K562 (cell line): ENCODE measurements at regions not wholly inside any gene's neighbourhood (a gene's known extent, or its start where the extent isn't known, plus 50 kb on each side); places are given as distances from the start of the nearest gene placed in this dataset.

Experiments
- ARID1B ChIP-seq: fragments of 450-650 bp; IDR thresholded peaks from 2 replicates; pipeline ENCODE4 v1.6.1; 2016; ENCODE audit warnings: antibody characterized with exemption, mild to moderate bottlenecking, inconsistent platforms
- CTBP1 ChIP-seq: fragments of 450-650 bp; IDR thresholded peaks from 2 replicates; pipeline ENCODE4 v1.6.1; 2016; ENCODE audit warnings: borderline replicate concordance
- DACH1 ChIP-seq: fragments of 450-650 bp; IDR thresholded peaks from 2 replicates; pipeline ENCODE4 v1.6.1; 2018; ENCODE audit not compliant: partially characterized antibody
- NCOR1 ChIP-seq: fragments of 450-650 bp; IDR thresholded peaks from 2 replicates; pipeline ENCODE4 v1.6.1; 2016; ENCODE audit warnings: mild to moderate bottlenecking, moderate library complexity
- TCF3 ChIP-seq: sonication (generic); formaldehyde crosslinking; IDR thresholded peaks from 2 replicates; pipeline ENCODE4 v1.4.0; 2020; ENCODE audit warnings: mild to moderate bottlenecking, missing genetic modification reagents
- TRIM24 ChIP-seq, 2 experiments: fragments of 450-650 bp; IDR thresholded peaks; 2 replicates each; pipeline ENCODE4 v1.6.1; 2016
- ZFX ChIP-seq: sonication (generic); formaldehyde crosslinking; IDR thresholded peaks from 2 replicates; pipeline ENCODE4 v1.8.0; 2022; ENCODE audit warnings: mild to moderate bottlenecking, missing genetic modification reagents, moderate library complexity
- ZNF507 ChIP-seq: conservative IDR thresholded peaks from 2 replicates; pipeline ENCODE4 v1.6.1; 2017; ENCODE audit warnings: missing genetic modification characterization, missing compliant biosample characterization
- TF ChIP-seq, protein P1 (sequence below): sonication (generic); formaldehyde crosslinking; IDR thresholded peaks from 2 replicates; pipeline ENCODE4 v1.8.0; 2022; ENCODE audit warnings: missing genetic modification reagents, mild to moderate bottlenecking, moderate library complexity, borderline replicate concordance
- TF ChIP-seq, protein P2 (sequence below), 2 experiments: fragments of 450-650 bp; formaldehyde crosslinking in 1 of 2; IDR thresholded peaks; 2 replicates each; pipeline versions ENCODE4 v1.4.0 to v1.6.1; 2014 to 2020; ENCODE audit warnings: mild to moderate bottlenecking in 2 of 2, borderline replicate concordance in 1 of 2, low read depth in 1 of 2
- TF ChIP-seq, protein P3 (sequence below): conservative IDR thresholded peaks from 2 replicates; pipeline ENCODE4 v1.6.1; 2011; ENCODE audit warnings: low read depth, mild to moderate bottlenecking, low read length; ENCODE audit not compliant: control insufficient read depth
- TF ChIP-seq, protein P4 (sequence below): sonication (generic); formaldehyde crosslinking; IDR thresholded peaks from 2 replicates; pipeline ENCODE4 v1.8.0; 2022; ENCODE audit warnings: mild to moderate bottlenecking, missing genetic modification reagents
- TF ChIP-seq, protein P5 (sequence below): sonication (generic); formaldehyde crosslinking; IDR thresholded peaks from 2 replicates; pipeline ENCODE4 v1.8.1; 2023; ENCODE audit warnings: mild to moderate bottlenecking, missing genetic modification reagents, moderate library complexity

DNA sequence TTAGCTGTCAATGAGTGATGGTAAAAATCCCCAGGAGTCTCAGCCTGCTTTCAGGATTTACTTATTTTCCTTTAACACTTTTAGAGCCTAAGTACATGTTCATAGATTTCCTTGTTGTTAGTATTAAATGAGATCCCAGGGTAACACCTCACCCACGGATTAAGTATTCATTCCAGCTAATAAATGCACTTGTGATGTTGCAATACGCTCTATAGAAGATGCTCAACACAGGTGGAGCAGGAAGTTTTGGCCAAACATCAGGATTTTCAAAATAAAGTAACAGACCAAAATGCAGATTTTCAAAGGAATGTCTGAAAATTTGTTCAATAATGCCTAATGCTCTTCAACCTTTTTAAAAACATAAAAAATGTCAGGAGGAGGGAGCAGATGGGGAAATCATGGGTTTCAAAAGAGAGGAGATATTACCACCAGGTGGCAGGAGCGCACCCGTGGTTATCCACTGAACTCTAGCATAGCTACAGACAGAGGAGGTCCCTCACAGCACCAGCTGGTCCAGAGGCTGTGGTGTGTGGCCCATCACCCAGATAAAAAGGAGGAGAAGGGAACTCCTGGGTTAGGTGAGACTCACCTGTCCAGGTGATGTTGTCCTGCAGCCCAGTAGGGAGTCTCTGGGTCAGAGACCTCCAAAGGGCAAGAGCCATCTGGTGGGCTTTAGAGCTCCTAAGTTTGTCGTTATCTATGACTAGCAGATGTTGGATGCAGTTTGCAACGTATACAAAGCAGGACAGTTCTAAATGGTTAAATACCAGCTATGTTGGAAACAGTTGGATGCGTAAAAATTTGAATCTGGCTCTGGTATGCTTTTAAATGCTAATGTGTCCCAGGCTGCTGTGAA, 1158.4 kb upstream of the TMEM132C start (continued):
- peak; percentile 68 for TF ChIP-seq ARID1B
- TF ChIP-seq, protein P1, sequence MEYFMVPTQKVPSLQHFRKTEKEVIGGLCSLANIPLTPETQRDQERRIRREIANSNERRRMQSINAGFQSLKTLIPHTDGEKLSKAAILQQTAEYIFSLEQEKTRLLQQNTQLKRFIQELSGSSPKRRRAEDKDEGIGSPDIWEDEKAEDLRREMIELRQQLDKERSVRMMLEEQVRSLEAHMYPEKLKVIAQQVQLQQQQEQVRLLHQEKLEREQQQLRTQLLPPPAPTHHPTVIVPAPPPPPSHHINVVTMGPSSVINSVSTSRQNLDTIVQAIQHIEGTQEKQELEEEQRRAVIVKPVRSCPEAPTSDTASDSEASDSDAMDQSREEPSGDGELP (CRISPR knock-in tag), result peak; percentile 83; the same call in 1 of the 2 replicates
- TF ChIP-seq NCOR1, result peak; percentile 5; the same call in 1 of the 2 replicates
- peak; percentile 70 for TF ChIP-seq TCF3 (CRISPR knock-in tag)
- TF ChIP-seq DACH1, result peak; percentile 63
- TF ChIP-seq, protein P2, sequence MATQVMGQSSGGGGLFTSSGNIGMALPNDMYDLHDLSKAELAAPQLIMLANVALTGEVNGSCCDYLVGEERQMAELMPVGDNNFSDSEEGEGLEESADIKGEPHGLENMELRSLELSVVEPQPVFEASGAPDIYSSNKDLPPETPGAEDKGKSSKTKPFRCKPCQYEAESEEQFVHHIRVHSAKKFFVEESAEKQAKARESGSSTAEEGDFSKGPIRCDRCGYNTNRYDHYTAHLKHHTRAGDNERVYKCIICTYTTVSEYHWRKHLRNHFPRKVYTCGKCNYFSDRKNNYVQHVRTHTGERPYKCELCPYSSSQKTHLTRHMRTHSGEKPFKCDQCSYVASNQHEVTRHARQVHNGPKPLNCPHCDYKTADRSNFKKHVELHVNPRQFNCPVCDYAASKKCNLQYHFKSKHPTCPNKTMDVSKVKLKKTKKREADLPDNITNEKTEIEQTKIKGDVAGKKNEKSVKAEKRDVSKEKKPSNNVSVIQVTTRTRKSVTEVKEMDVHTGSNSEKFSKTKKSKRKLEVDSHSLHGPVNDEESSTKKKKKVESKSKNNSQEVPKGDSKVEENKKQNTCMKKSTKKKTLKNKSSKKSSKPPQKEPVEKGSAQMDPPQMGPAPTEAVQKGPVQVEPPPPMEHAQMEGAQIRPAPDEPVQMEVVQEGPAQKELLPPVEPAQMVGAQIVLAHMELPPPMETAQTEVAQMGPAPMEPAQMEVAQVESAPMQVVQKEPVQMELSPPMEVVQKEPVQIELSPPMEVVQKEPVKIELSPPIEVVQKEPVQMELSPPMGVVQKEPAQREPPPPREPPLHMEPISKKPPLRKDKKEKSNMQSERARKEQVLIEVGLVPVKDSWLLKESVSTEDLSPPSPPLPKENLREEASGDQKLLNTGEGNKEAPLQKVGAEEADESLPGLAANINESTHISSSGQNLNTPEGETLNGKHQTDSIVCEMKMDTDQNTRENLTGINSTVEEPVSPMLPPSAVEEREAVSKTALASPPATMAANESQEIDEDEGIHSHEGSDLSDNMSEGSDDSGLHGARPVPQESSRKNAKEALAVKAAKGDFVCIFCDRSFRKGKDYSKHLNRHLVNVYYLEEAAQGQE (IDR thresholded peaks at IDR 0.05; ENCODE audit: borderline replicate concordance), result peak; percentile 76
- TF ChIP-seq, protein P2 (CRISPR knock-in tag; IDR thresholded peaks at IDR 0.05; ENCODE audit: low read depth), result no peak
- TF ChIP-seq, protein P3, sequence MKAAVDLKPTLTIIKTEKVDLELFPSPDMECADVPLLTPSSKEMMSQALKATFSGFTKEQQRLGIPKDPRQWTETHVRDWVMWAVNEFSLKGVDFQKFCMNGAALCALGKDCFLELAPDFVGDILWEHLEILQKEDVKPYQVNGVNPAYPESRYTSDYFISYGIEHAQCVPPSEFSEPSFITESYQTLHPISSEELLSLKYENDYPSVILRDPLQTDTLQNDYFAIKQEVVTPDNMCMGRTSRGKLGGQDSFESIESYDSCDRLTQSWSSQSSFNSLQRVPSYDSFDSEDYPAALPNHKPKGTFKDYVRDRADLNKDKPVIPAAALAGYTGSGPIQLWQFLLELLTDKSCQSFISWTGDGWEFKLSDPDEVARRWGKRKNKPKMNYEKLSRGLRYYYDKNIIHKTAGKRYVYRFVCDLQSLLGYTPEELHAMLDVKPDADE, result no peak
- peak; percentile 42; the same call in 1 of the 2 replicates for TF ChIP-seq CTBP1
- TF ChIP-seq, protein P4, sequence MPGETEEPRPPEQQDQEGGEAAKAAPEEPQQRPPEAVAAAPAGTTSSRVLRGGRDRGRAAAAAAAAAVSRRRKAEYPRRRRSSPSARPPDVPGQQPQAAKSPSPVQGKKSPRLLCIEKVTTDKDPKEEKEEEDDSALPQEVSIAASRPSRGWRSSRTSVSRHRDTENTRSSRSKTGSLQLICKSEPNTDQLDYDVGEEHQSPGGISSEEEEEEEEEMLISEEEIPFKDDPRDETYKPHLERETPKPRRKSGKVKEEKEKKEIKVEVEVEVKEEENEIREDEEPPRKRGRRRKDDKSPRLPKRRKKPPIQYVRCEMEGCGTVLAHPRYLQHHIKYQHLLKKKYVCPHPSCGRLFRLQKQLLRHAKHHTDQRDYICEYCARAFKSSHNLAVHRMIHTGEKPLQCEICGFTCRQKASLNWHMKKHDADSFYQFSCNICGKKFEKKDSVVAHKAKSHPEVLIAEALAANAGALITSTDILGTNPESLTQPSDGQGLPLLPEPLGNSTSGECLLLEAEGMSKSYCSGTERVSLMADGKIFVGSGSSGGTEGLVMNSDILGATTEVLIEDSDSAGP (CRISPR knock-in tag), result no peak
- TF ChIP-seq, protein P5, sequence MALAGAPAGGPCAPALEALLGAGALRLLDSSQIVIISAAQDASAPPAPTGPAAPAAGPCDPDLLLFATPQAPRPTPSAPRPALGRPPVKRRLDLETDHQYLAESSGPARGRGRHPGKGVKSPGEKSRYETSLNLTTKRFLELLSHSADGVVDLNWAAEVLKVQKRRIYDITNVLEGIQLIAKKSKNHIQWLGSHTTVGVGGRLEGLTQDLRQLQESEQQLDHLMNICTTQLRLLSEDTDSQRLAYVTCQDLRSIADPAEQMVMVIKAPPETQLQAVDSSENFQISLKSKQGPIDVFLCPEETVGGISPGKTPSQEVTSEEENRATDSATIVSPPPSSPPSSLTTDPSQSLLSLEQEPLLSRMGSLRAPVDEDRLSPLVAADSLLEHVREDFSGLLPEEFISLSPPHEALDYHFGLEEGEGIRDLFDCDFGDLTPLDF (CRISPR knock-in tag), result peak; percentile 31; the same call in 1 of the 2 replicates
- TF ChIP-seq ZFX (CRISPR knock-in tag), result no peak
- 0 out of 4 replicates have a peak, but pooled peaks of 1 of the 2 experiments have one; percentile 17 for TF ChIP-seq TRIM24 (IDR thresholded peaks at IDR 0.05)
- TF ChIP-seq ZNF507 (tag), result no peak
